IMR-90 (cell line): ENCODE measurements at regions not wholly inside any gene's neighbourhood (a gene's known extent, or its start where the extent isn't known, plus 50 kb on each side); places are given as distances from the start of the nearest gene placed in this dataset.

Experiments used
- ATAC-seq: fragments of 200-7000 bp; cut with Tn5 transposase; 2 replicates; pipeline ENCODE4 v1.9.1; 2020; ENCODE audit warnings: low read depth, mild to moderate bottlenecking, moderate library complexity
- BruUV-seq: library from RNA; stranded (reverse); fragments of 400-500 nt; replicated peaks from 2 replicates; lab custom pipeline; 2021; lab: Mats Ljungman, UMichigan
- CTCF ChIA-PET: fragments of 300-600 bp; formaldehyde crosslinking; extraction: SDS; loops from one replicate; lab custom pipeline; 2021; ENCODE audit warnings: antibody characterized with exemption; lab: Yijun Ruan, JAX
- POLR2A ChIA-PET: fragments of 300-600 bp; sonication (Branson Sonifier 250); formaldehyde crosslinking; loops from one replicate; lab custom pipeline; 2022; ENCODE audit warnings: antibody characterized with exemption; ENCODE audit not compliant: unreplicated experiment; lab: Charles Lee
- DNase-seq: peaks from one replicate; pipeline ENCODE4 v3.0.0; 2013
- H2AFZ ChIP-seq: replicated peaks from 2 replicates; pipeline ENCODE3; 2013; ENCODE audit warnings: low read length, mild to moderate bottlenecking; ENCODE audit not compliant: poor library complexity
- H2AK5ac ChIP-seq: 2 replicates; pipeline ENCODE4 v1.6.1; 2013; ENCODE audit warnings: low read depth, low read length, inconsistent platforms
- H2AK9ac ChIP-seq: replicated peaks from 2 replicates; pipeline ENCODE3; 2013; ENCODE audit warnings: mild to moderate bottlenecking, low read depth, low read length, moderate library complexity; ENCODE audit not compliant: poor library complexity
- H2BK120ac ChIP-seq: 2 replicates; pipeline ENCODE4 v1.6.1; 2013; ENCODE audit warnings: low read depth, low read length, inconsistent platforms
- H2BK15ac ChIP-seq: 3 replicates; pipeline ENCODE4 v1.6.1; 2013; ENCODE audit warnings: low read depth, low read length, inconsistent platforms
- H2BK20ac ChIP-seq: 2 replicates; pipeline ENCODE4 v1.6.1; 2013; ENCODE audit warnings: low read depth, mild to moderate bottlenecking, inconsistent platforms, low read length, moderate library complexity
- H2BK5ac ChIP-seq: 2 replicates; pipeline ENCODE4 v1.6.1; 2013; ENCODE audit warnings: mild to moderate bottlenecking, low read depth, low read length, inconsistent platforms; ENCODE audit not compliant: poor library complexity, severe bottlenecking
- H3K14ac ChIP-seq: replicated peaks from 2 replicates; pipeline ENCODE4 v1.6.1; 2013; ENCODE audit warnings: low read depth, low read length, inconsistent platforms
- H3K18ac ChIP-seq: 2 replicates; pipeline ENCODE4 v1.6.1; 2013; ENCODE audit warnings: low read depth, low read length, control low read depth
- H3K23ac ChIP-seq: 2 replicates; pipeline ENCODE4 v1.6.1; 2013; ENCODE audit warnings: low read depth, low read length, inconsistent platforms
- H3K27ac ChIP-seq: 2 replicates; pipeline ENCODE4 v1.5.1; 2013; ENCODE audit warnings: mild to moderate bottlenecking, control low read depth, low read length; ENCODE audit not compliant: insufficient read depth
- H3K27me3 ChIP-seq: 2 replicates; pipeline ENCODE4 v1.6.1; 2013; ENCODE audit warnings: low read length; ENCODE audit not compliant: control insufficient read depth, insufficient read depth
- H3K36me3 ChIP-seq: 2 replicates; pipeline ENCODE4 v1.6.1; 2013; ENCODE audit warnings: low read length, mixed read lengths; ENCODE audit not compliant: control insufficient read depth, insufficient read depth
- H3K4ac ChIP-seq: 2 replicates; pipeline ENCODE4 v1.6.1; 2013; ENCODE audit warnings: low read depth, low read length, inconsistent platforms
- H3K4me1 ChIP-seq: 2 replicates; pipeline ENCODE4 v1.6.1; 2013; ENCODE audit warnings: low read length, mixed read lengths; ENCODE audit not compliant: control insufficient read depth, insufficient read depth
- H3K4me2 ChIP-seq: 2 replicates; pipeline ENCODE4 v1.6.1; 2013; ENCODE audit warnings: low read depth, mild to moderate bottlenecking, control low read depth, low read length, moderate library complexity
- H3K4me3 ChIP-seq: 2 replicates; pipeline ENCODE4 v1.5.1; 2013; ENCODE audit warnings: low read depth, mild to moderate bottlenecking, control low read depth, low read length, moderate library complexity; ENCODE audit not compliant: insufficient read depth
- H3K56ac ChIP-seq: 2 replicates; pipeline ENCODE4 v1.6.1; 2013; ENCODE audit warnings: low read length, inconsistent platforms; ENCODE audit not compliant: insufficient read depth; ENCODE audit errors: extremely low read depth
- H3K79me1 ChIP-seq, 2 experiments: 2 replicates each; pipeline ENCODE4 v1.6.1; 2013; ENCODE audit warnings: low read length in 2 of 2, inconsistent platforms in 1 of 2, low read depth in 1 of 2
- H3K9ac ChIP-seq: 2 replicates; pipeline ENCODE4 v1.6.1; 2013; ENCODE audit warnings: low read depth, low read length, control low read depth
- H3K9me1 ChIP-seq: 2 replicates; pipeline ENCODE4 v1.6.1; 2013; ENCODE audit warnings: low read length, inconsistent platforms; ENCODE audit not compliant: insufficient read depth
- H3K9me3 ChIP-seq: 2 replicates; pipeline ENCODE4 v1.6.1; 2013; ENCODE audit warnings: low read length; ENCODE audit not compliant: control insufficient read depth, insufficient read depth
- H4K20me1 ChIP-seq: 2 replicates; pipeline ENCODE4 v1.6.1; 2013; ENCODE audit warnings: low read length, inconsistent platforms; ENCODE audit not compliant: insufficient read depth
- H4K5ac ChIP-seq: 2 replicates; pipeline ENCODE4 v1.6.1; 2013; ENCODE audit warnings: mild to moderate bottlenecking, low read depth, low read length, control low read depth
- H4K8ac ChIP-seq, 2 experiments: 2 replicates each; pipeline ENCODE4 v1.6.1; 2013; ENCODE audit warnings: low read depth in 2 of 2, low read length in 2 of 2, control low read depth in 1 of 2, inconsistent platforms in 1 of 2
- H4K91ac ChIP-seq: 2 replicates; pipeline ENCODE4 v1.6.1; 2013; ENCODE audit warnings: low read depth, low read length, inconsistent platforms; ENCODE audit not compliant: insufficient read depth
- BHLHE40 ChIP-seq: fragments of 150-350 bp; IDR thresholded peaks from 2 replicates; pipeline ENCODE4 v1.6.1; 2016; ENCODE audit warnings: mild to moderate bottlenecking, low read depth, low read length
- CEBPB ChIP-seq: IDR thresholded peaks from 2 replicates; pipeline ENCODE4 v1.6.1; 2012; ENCODE audit warnings: low read depth, low read length, improper control_type of control experiment
- CHD1 ChIP-seq: IDR thresholded peaks from 2 replicates; pipeline ENCODE4 v1.6.1; 2012; ENCODE audit warnings: low read depth, low read length, improper control_type of control experiment
- CTCF ChIP-seq: conservative IDR thresholded peaks from 2 replicates; pipeline ENCODE4 v1.5.1; 2012; ENCODE audit warnings: mild to moderate bottlenecking, low read depth, low read length, improper control_type of control experiment
- ELK1 ChIP-seq: fragments of 150-350 bp; IDR thresholded peaks from 2 replicates; pipeline ENCODE4 v1.6.1; 2016; ENCODE audit warnings: low read depth, mild to moderate bottlenecking, low read length, moderate library complexity, borderline replicate concordance
- FOS ChIP-seq: fragments of 150-350 bp; IDR thresholded peaks from 2 replicates; pipeline ENCODE4 v1.6.1; 2016; ENCODE audit warnings: low read depth, low read length
- MAFK ChIP-seq: IDR thresholded peaks from 2 replicates; pipeline ENCODE4 v1.6.1; 2012; ENCODE audit warnings: low read depth, low read length, improper control_type of control experiment
- MAZ ChIP-seq: IDR thresholded peaks from 2 replicates; pipeline ENCODE4 v1.6.1; 2012; ENCODE audit warnings: low read depth, mild to moderate bottlenecking, low read length, improper control_type of control experiment, moderate library complexity, borderline replicate concordance
- MXI1 ChIP-seq: IDR thresholded peaks from 2 replicates; pipeline ENCODE4 v1.6.1; 2012; ENCODE audit warnings: low read depth, mild to moderate bottlenecking, low read length, moderate library complexity, borderline replicate concordance
- NFE2L2 ChIP-seq: fragments of 150-350 bp; IDR thresholded peaks from 2 replicates; pipeline ENCODE4 v1.6.1; 2016; ENCODE audit warnings: low read depth, mild to moderate bottlenecking, low read length
- POLR2A ChIP-seq: IDR thresholded peaks from 2 replicates; pipeline ENCODE4 v1.6.1; 2012; ENCODE audit warnings: mild to moderate bottlenecking, low read depth, low read length
- RAD21 ChIP-seq: IDR thresholded peaks from 2 replicates; pipeline ENCODE4 v1.6.1; 2012; ENCODE audit warnings: low read length, improper control_type of control experiment
- RCOR1 ChIP-seq: IDR thresholded peaks from 2 replicates; pipeline ENCODE4 v1.6.1; 2012; ENCODE audit warnings: mild to moderate bottlenecking, low read length, improper control_type of control experiment; ENCODE audit not compliant: insufficient replicate concordance
- RFX5 ChIP-seq: IDR thresholded peaks from 2 replicates; pipeline ENCODE4 v1.8.0; 2012; ENCODE audit warnings: low read depth, mild to moderate bottlenecking, low read length, moderate library complexity
- SMC3 ChIP-seq: fragments of 150-350 bp; IDR thresholded peaks from 2 replicates; pipeline ENCODE4 v1.6.1; 2016; ENCODE audit warnings: low read depth, mild to moderate bottlenecking, antibody characterized with exemption, low read length, moderate library complexity
- USF2 ChIP-seq: fragments of 150-350 bp; IDR thresholded peaks from 2 replicates; pipeline ENCODE4 v1.6.1; 2017; ENCODE audit warnings: mild to moderate bottlenecking, antibody characterized with exemption, low read length, low read depth
- WGBS, 2 experiments: methylation state at CpG; one replicate each; pipeline versions ENCODE4 v1.1.5 to v1.1.7; 2013; ENCODE audit warnings: missing lambda C conversion rate in 2 of 2; ENCODE audit not compliant: insufficient read length in 1 of 2; ENCODE audit errors: extremely low coverage in 2 of 2; 5-methylcytosine and 5-hydroxymethylcytosine counted together
- dilution Hi-C: fragments of 300-500 bp; cut with HindIII; formaldehyde crosslinking; loops from one replicate; pipeline ENCODE4 v1.14.3; 2018; ENCODE audit warnings: low sequenced_read_pairs; ENCODE audit not compliant: unreplicated experiment
- in situ Hi-C: fragments of 300-500 bp; cut with MboI; formaldehyde crosslinking; loops from 3 replicates; pipeline ENCODE4 v1.14.3; 2019; ENCODE audit warnings: low sequenced_read_pairs, inconsistent platforms, mixed read lengths
- intact Hi-C: fragments of 100-400 bp; cut with micrococcal nuclease; formaldehyde crosslinking; loops from 2 replicates; pipeline ENCODE4 v1.10.0; 2022

GRCh38 chrX:63488546-63489373 lies 137.6 kb upstream of the SPIN4 start:
- Histone ChIP-seq H2BK120ac (no peak overlapping the region), H2AK5ac (no peak overlapping the region), H4K5ac (no peak overlapping the region), H3K9me3 (no peaks in the 10 kb centered on the region), H3K9ac (no peak overlapping the region), H3K4me3 (no peak overlapping the region), H3K56ac (no peak overlapping the region), H3K27me3 (no peaks in the 10 kb centered on the region), H3K23ac (no peak overlapping the region), H2BK20ac (no peak overlapping the region), H3K4ac (no peak overlapping the region), H2AFZ (no peak overlapping the region), H3K36me3 (no peaks in the 10 kb centered on the region), H2BK5ac (no peak overlapping the region), H4K91ac (no peak overlapping the region), H2BK15ac (no peak overlapping the region), H4K8ac (no peak overlapping the region), H3K4me1 (no peaks in the 10 kb centered on the region), H3K4me2 (no peak overlapping the region), H3K79me1 (no peaks in the 10 kb centered on the region), H2AK9ac (no peak overlapping the region), H3K27ac (no peak overlapping the region), H3K9me1 (no peaks in the 10 kb centered on the region), H3K14ac (no peak overlapping the region), H4K20me1 (no peaks in the 10 kb centered on the region), H3K18ac (no peak overlapping the region)
- in situ Hi-C loops (no loop called here), dilution Hi-C loops (no loop called here), intact Hi-C loops (no loop called here)
- 60% methylated on average over 1 of the region's 4 CpGs; no CpG with 5 or more reads in 1 of the 2 experiments for WGBS, 2 experiments
- no peak for DNase-seq
- ATAC-seq: no peak
- ChIA-PET CTCF (interaction anchor here (0.6 kb wide), 1 partner anchor 11 kb away, joined by 3 read pairs; no protein-coding TSS in a partner anchor), POLR2A (no interaction called here)
- BruUV-seq: no TSS peak
- TF ChIP-seq MAZ (no peak), CTCF (no peak), MAFK (no peak), RAD21 (no peak), NFE2L2 (no peak), RCOR1 (no peak), ELK1 (no peak), USF2 (no peak), MXI1 (no peak), CEBPB (no peak), POLR2A (no peak), CHD1 (no peak), SMC3 (no peak), RFX5 (no peak), FOS (no peak), BHLHE40 (no peak)
